ENCODE measurements at regions not wholly inside any gene's neighbourhood (a gene's known extent, or its start where the extent isn't known, plus 50 kb on each side); places are given as distances from the start of the nearest gene placed in this dataset.

DNA sequence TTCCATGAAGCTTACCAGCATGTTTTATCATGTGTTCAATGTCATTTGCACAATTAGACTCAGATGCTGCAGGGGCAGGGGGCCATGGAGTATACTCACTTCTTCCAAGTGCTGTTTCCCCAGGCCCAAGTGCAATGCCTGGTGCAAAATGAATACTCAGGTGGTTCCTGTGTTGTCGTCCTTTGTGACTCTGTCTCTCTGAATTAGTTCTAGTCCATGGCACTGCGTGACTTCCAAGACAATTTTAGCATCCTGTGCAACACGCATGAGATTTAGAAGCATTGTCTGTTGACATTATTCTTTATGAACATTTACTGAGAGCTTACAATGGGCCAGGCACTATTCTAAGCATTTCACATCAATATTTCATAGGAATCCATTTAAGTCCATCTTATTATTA, 769.7 kb upstream of the RBFOX1 start:
- no peak for DNase-seq

- no peak for DNase-seq
These were observed 772.1 kb upstream of the RBFOX1 start for GRCh38 chr16:6560306-6561100.

DNA sequence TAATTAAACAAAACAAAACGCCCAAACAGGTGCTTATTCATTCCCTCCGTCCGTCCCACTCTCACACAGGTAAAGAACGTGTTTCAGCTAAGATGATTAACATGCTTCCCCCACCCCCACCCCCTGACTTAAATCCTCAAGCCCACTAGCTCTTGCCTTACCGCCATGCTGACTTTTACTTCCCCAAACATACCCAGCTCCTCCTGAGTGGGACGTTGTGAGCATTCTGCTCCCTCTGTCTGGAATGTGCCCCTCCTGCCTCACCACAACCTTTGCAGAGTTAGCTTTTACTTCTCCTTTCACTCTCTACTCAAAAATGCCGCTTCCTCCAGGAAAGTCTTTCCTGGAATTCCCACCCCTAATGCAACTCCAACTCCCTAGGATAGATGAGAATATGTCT, 774.0 kb upstream of the RBFOX1 start:
- DNase-seq, result no peak

- no peak for DNase-seq
These were observed 774.5 kb upstream of the RBFOX1 start for GRCh38 chr16:6558126-6558525.

GRCh38 chr16:6557353-6558023, 775.2 kb upstream of the RBFOX1 start:
- peak; percentile 7 for DNase-seq

- DNase-seq, result no peak
These were observed 783.2 kb upstream of the RBFOX1 start for GRCh38 chr16:6549415-6549814.

DNA sequence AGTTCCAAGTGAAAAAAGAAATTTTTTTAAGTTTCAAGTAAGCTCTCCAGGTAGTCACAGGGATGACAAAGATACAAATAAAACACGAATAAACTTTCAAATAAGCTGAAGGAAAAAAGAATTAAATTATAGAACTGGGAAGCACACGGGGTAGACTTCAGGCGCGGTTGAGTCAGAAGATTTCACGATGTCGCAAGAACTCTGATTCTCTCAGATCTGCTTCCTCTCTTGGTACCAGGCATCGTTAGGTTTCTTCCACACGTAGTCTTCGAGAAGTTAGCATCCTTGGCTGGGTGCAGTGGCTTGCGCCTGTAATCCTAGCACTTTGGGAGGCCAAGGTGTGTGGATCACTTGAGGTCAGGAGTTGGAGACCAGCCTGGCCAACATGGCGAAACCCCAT, 784.1 kb upstream of the RBFOX1 start:
- DNase-seq, result peak; percentile 19

DNA sequence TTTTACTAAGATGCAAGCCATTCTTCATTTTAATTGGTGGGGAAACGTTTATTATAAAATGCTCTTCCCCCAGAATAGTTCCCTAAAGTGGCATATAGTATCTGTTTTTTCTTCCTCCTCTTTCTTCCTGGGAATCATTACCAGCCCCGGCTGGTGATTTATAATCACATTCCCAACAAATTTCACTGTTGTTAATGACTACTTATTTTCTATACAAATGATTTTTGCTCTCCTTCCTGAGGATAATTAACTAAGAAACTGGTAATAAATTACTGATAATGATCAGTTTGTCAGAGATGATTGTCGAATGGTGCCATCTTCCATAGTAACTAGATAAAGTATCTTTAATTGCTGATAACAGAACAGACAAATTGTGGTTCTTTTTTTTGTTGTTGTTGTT, 785.5 kb upstream of the RBFOX1 start:
- DNase-seq, result no peak

DNA sequence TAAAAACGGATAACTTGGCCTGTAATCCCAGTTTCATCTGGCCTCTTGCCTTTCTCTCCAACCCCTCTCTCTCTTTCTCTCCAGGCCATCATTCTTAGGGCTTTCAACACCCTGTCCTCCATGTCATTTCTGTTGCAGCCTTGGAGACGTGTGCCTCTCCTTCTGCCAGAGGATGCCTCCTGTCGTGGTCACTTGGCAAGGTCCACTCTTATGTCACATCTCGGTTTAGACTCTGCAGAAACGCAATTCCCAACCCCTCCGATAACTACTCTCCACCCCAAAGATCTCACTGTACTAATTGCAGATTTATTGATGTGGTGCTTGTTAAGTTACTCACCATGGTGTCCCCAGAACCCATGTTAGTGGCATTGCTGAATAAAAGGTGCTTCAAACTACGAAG, 787.3 kb upstream of the RBFOX1 start:
- DNase-seq, result no peak

DNA sequence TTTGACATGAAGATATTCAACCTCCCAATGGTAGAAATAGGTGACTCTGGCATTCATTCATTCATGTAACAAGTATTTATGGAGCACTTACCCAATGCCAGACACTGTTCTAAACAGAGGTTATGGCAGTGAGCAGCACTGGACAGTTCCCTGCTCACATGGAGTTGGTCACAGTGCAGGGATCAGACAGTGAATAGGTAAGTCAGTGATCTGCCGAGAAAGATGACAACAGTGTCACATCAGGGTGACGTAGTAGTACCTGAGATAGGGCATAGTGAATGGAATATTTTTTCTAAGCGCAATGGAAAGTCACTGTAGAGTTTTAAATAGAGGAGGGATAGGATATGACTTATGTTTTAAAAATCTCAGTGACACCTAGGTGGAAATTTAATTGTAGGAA, 791.4 kb upstream of the RBFOX1 start:
- DNase-seq, result no peak

DNA sequence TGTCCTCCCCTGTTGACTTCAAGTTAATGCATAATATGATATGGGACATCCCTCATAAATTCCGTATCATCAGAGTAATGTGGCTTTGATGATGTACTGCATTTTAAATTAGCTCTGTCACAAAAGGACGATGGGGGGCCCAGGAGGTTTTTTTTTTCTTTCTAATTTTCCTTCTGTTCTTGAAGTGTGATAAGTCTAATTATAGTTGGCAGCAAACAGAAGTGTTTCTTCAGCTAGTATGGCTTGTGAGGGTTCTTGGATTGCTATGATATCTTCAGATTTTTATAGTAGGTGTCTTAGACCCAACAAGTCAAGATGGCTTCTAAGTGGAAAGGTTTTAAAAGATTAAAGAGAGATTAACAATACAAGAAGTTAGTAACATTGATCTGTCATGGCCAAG, 796.2 kb upstream of the RBFOX1 start:
- no peak for DNase-seq

DNA sequence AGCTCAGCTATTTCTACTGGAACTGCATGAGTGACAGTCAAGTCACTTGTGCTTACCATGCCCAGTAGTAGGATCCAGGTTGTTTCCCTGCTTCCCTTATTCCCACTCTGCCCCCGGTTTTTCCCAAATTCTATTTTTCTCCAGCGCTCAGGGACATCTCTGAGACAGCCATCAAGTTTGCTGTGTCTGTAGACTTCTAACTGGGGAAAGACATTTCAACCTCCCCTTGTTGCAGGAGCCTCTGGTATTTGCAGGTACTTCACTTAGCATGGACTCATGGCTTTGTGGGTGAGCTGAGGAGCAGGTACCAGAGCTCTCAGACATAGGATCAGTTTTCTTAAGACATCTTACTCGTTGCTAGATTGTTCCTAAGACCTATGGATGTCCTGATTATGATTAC, 801.6 kb upstream of the RBFOX1 start:
- no peak for DNase-seq

GRCh38 chr16:6528217-6528616, 804.4 kb upstream of the RBFOX1 start:
- DNase-seq, result no peak

DNA sequence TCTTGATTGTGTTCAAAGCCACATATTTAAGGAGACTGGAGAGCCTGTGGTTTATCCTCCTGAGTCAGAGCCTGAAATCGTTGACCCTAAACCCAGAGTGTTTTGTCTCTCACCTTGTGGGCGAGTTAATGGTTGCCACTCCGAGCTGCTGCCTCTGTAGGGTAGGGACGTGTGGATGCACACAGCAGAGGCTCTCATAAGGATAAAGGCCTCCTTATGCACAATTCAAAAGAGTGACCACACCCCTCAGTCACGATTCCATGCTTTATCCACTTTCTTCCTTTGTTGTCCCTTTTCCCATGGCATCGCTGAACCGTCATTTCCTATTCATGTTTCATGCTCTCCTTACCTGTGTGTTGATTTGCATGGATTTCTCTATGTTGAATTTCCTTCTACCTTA, 805.0 kb upstream of the RBFOX1 start:
- DNase-seq, result no peak

DNA sequence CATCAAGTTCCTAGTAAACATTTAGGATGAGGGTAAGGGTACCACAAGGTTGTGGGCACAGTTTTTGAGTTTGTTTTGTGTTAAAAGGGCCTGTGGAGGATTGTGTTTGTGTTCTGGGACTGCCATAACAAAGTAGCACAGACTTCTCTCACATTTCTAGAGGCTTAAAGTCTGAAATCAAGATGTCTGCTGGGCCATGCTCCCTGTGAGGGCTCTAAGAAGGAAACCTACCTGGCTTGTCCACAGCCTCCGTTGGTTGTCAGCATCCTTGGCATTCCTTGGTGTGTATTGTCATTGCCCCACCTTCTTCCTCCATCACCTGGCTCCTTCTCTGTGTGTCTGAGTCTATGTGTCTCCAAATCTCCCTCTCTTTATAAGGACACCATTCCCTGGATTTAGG, 808.1 kb upstream of the RBFOX1 start:
- DNase-seq, result no peak

GRCh38 chr16:6517020-6517720, 815.5 kb upstream of the RBFOX1 start:
- DNase-seq, result no peak

GRCh38 chr16:6512512-6512911, 820.1 kb upstream of the RBFOX1 start:
- DNase-seq, result no peak

DNA sequence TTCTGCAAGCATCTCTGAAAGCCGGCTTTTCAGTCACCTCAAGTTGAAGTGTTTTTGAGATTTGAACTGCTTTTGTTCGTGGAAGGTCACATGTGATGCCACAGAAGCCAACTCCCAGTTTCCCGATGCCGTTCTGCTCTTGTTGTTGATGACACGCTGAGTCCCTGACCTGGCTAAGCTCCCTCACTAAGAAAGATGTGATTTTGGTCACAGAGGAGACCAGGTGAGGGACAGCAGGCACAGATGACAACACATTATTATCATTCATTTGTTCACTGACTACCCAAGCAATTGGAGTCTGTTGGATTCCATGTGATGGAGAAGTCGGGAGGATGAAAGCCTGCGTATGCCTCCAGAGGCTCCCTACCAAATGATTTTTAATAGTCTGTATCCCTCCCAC, 822.4 kb upstream of the RBFOX1 start:
- no peak for DNase-seq

GRCh38 chr16:6499413-6499812, 833.2 kb upstream of the RBFOX1 start:
- no peak for DNase-seq

DNA sequence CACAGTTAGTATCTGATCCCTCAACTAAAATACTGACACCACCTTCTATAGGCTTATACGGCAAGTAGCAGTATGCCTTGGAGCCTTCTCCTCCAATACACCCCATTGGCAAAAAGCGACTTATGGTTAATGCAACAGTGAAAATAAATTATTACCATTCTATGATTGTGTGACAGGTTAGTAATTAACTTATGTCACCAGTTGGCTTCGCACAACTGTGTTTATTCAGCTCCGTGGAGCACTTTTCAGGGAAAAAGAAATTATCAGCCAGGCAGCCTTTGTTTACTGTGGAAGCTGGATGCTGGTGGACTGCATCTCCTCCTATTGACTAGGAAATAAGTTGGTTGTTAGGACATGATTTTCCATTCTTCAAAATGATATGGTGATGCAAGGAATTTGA, 833.8 kb upstream of the RBFOX1 start:
- no peak for DNase-seq

GRCh38 chr16:6496996-6497395, 835.6 kb upstream of the RBFOX1 start:
- no peak for DNase-seq

DNA sequence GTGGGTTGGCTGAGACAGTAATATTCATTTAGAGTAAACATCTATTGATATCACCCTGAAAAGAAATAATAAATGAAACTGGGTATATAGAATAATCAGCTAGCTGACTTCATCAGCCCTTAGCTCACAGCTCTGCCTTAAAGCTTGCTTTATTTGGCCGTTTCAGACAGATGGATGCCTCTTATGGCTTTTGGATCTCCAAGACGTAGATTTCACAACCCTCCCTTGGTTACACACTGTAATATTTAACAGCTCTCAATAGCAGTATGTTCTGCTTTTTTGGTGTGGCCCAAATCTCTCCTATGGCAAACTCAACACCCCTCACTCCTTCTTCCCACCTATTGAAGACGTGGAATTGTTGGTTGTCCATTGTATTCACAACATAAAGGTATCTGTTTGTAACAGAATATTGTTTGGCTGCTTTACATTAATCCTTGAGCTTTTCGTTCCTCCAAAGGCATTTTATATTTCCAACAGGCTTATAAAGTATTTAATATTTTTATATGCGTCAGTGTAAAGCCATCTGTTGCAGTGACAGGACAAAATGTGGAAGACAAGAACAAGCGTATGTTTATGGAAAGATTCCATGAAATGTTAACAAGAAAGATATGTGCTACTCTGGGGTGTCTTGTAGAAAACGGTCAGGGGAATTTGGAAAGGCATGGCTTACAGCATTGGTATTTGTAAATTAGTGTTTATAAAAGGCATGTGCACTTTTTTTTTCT, 837.0 kb upstream of the RBFOX1 start:
- DNase-seq, result no peak

DNA sequence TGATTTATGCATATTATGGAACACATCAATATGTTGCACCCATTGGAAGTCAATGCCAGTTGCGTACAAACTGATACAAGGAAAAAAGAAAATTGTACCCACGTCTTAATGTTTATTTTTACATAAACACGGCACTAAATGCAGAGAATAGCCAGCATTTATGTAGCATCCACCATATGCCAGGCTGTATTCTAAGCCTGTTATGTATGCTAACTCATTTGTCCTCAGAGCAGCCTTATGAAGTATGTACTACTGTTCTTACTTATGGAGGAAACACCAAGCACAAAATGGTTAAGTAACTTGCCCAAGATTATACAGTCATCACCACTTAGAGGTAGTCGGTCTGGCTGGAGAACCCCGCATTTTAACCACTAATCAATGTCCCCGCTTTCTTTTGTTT, 837.9 kb upstream of the RBFOX1 start:
- no peak for DNase-seq

GRCh38 chr16:6493555-6493954, 839.1 kb upstream of the RBFOX1 start:
- no peak for DNase-seq

Data from MV-4-11 (cell line).